ENCODE measurements at regions not wholly inside any gene's neighbourhood (a gene's known extent, or its start where the extent isn't known, plus 50 kb on each side); places are given as distances from the start of the nearest gene placed in this dataset.

GRCh38 chr6:16876201-16876600, 114.9 kb upstream of the ATXN1 start:
- Histone ChIP-seq H3K9me3 (peaks cover 0 to 7% of the 10 kb centered on the region in 2 donors), H3K27ac (no peak overlapping the region), H3K4me3 (no peak overlapping the region), H3K36me3 (no peaks in the 10 kb centered on the region), H3K4me1 (no peaks in the 10 kb centered on the region), H3K27me3 (no peaks in the 10 kb centered on the region)
- DNase-seq (no peak), ATAC-seq (no peak)
- intact Hi-C loops (cut with DNase I): no loop called here
- no peak for TF ChIP-seq CTCF (IDR thresholded peaks at IDR 0.05)

GRCh38 chr6:16873698-16874097, 112.4 kb upstream of the ATXN1 start:
- ATAC-seq (no peak), DNase-seq (no peak)
- no peak overlapping the region for H3K27ac ChIP-seq
- no peaks in the 10 kb centered on the region for H3K36me3 ChIP-seq
- no peak for TF ChIP-seq CTCF (IDR thresholded peaks at IDR 0.05)
- H3K9me3 ChIP-seq: peaks cover 0 to 7% of the 10 kb centered on the region in 2 donors
- no peaks in the 10 kb centered on the region for H3K27me3 ChIP-seq
- H3K4me3 ChIP-seq: no peak overlapping the region
- H3K4me1 ChIP-seq: no peaks in the 10 kb centered on the region
- intact Hi-C loops (cut with DNase I): no loop called here

GRCh38 chr6:16872543-16873235, 111.4 kb upstream of the ATXN1 start:
- Histone ChIP-seq H3K36me3 (no peaks in the 10 kb centered on the region), H3K4me3 (no peak overlapping the region), H3K27me3 (no peaks in the 10 kb centered on the region), H3K4me1 (no peaks in the 10 kb centered on the region), H3K9me3 (no peaks in the 10 kb centered on the region), H3K27ac (no peak overlapping the region)
- no peak for TF ChIP-seq CTCF (IDR thresholded peaks at IDR 0.05)
- intact Hi-C loops (cut with DNase I): no loop called here
- ATAC-seq (no peak), DNase-seq (no peak)

GRCh38 chr6:16871047-16871446, 109.8 kb upstream of the ATXN1 start:
- H3K4me1 ChIP-seq: no peaks in the 10 kb centered on the region
- no peaks in the 10 kb centered on the region for H3K27me3 ChIP-seq
- ATAC-seq (no peak), DNase-seq (no peak)
- TF ChIP-seq CTCF (IDR thresholded peaks at IDR 0.05): no peak
- H3K27ac ChIP-seq: no peak overlapping the region
- intact Hi-C loops (cut with DNase I): no loop called here
- H3K36me3 ChIP-seq: no peaks in the 10 kb centered on the region
- no peaks in the 10 kb centered on the region for H3K9me3 ChIP-seq
- no peak overlapping the region for H3K4me3 ChIP-seq

- H3K9me3 ChIP-seq: no peaks in the 10 kb centered on the region
- ATAC-seq: peak; percentile 57
- H3K4me3 ChIP-seq: no peak overlapping the region
- no peak for TF ChIP-seq CTCF (IDR thresholded peaks at IDR 0.05)
- no peaks in the 10 kb centered on the region for H3K4me1 ChIP-seq
- no peak overlapping the region for H3K27ac ChIP-seq
- H3K27me3 ChIP-seq: no peaks in the 10 kb centered on the region
- intact Hi-C loops (cut with DNase I): no loop called here
- no peaks in the 10 kb centered on the region for H3K36me3 ChIP-seq
- no peak for DNase-seq
Measured at GRCh38 chr6:16868968-16869367, 107.7 kb upstream of the ATXN1 start.
